GM23338 (cell line): ENCODE measurements at regions not wholly inside any gene's neighbourhood (a gene's known extent, or its start where the extent isn't known, plus 50 kb on each side); places are given as distances from the start of the nearest gene placed in this dataset.

Experiments used
- ATAC-seq: fragments of 200-7000 bp; cut with Tn5 transposase; 3 replicates; pipeline ENCODE4 v1.9.1; 2020
- DNase-seq: peaks from one replicate; pipeline ENCODE4 v3.0.0-alpha.2; 2015; ENCODE audit warnings: low spot score
- H2AFZ ChIP-seq: fragments of 200-600 bp; sonication (generic); 2 replicates; pipeline ENCODE4 v1.8.0; 2016; ENCODE audit warnings: antibody characterized with exemption, mild to moderate bottlenecking, moderate library complexity
- H3F3A ChIP-seq: fragments of 200-600 bp; sonication (generic); replicated peaks from 2 replicates; pipeline ENCODE4 v1.8.0; 2017; ENCODE audit warnings: antibody characterized with exemption, mixed run types, low read depth
- H3K27ac ChIP-seq: fragments of 200-600 bp; sonication (generic); 2 replicates; pipeline ENCODE4 v1.6.1; 2016; ENCODE audit warnings: low read depth
- H3K27me3 ChIP-seq: fragments of 200-600 bp; sonication (generic); 2 replicates; pipeline ENCODE4 v1.8.0; 2016; ENCODE audit warnings: mild to moderate bottlenecking, mixed run types, moderate library complexity; ENCODE audit not compliant: insufficient read depth
- H3K36me3 ChIP-seq: fragments of 200-600 bp; sonication (generic); 2 replicates; pipeline ENCODE4 v1.8.0; 2016; ENCODE audit warnings: mild to moderate bottlenecking; ENCODE audit not compliant: insufficient read depth
- H3K4me1 ChIP-seq: fragments of 200-600 bp; sonication (generic); 2 replicates; pipeline ENCODE4 v1.8.0; 2016; ENCODE audit warnings: mild to moderate bottlenecking, moderate library complexity; ENCODE audit not compliant: insufficient read depth
- H3K4me2 ChIP-seq: fragments of 200-600 bp; sonication (generic); 2 replicates; pipeline ENCODE4 v1.7.1; 2017; ENCODE audit warnings: mixed run types
- H3K4me3 ChIP-seq: fragments of 200-600 bp; sonication (generic); 2 replicates; pipeline ENCODE4 v1.6.1; 2016; ENCODE audit warnings: mixed run types
- H3K79me2 ChIP-seq: fragments of 200-600 bp; sonication (generic); replicated peaks from 2 replicates; pipeline ENCODE4 v1.8.0; 2017; ENCODE audit warnings: mild to moderate bottlenecking; ENCODE audit not compliant: insufficient read depth
- H3K9me2 ChIP-seq: fragments of 200-600 bp; sonication (generic); 2 replicates; pipeline ENCODE4 v1.8.0; 2017; ENCODE audit not compliant: insufficient read depth
- H4K20me1 ChIP-seq: fragments of 200-600 bp; sonication (generic); replicated peaks from 2 replicates; pipeline ENCODE4 v1.8.0; 2017; ENCODE audit warnings: mild to moderate bottlenecking; ENCODE audit not compliant: insufficient read depth
- H3K27ac Mint-ChIP-seq: 2 replicates; pipeline ENCODE4 v1.8.0; 2020; ENCODE audit warnings: inconsistent platforms, mild to moderate bottlenecking, moderate library complexity, mixed read lengths
- H3K27me3 Mint-ChIP-seq: 3 replicates; pipeline ENCODE4 v1.8.0; 2022; ENCODE audit warnings: low read depth, mild to moderate bottlenecking, moderate library complexity, mixed read lengths, inconsistent platforms; ENCODE audit not compliant: insufficient read depth, poor library complexity
- H3K36me3 Mint-ChIP-seq: 3 replicates; pipeline ENCODE4 v1.8.0; 2021; ENCODE audit warnings: low read depth, mild to moderate bottlenecking, inconsistent platforms, moderate library complexity, mixed read lengths
- H3K4me1 Mint-ChIP-seq: 3 replicates; pipeline ENCODE4 v1.8.0; 2020; ENCODE audit warnings: mild to moderate bottlenecking, inconsistent platforms, mixed read lengths
- H3K4me3 Mint-ChIP-seq: 3 replicates; pipeline ENCODE4 v1.8.0; 2021; ENCODE audit warnings: moderate library complexity, mild to moderate bottlenecking, inconsistent platforms, mixed read lengths
- H3K9me3 Mint-ChIP-seq: 3 replicates; pipeline ENCODE4 v1.8.0; 2020; ENCODE audit warnings: moderate library complexity, mild to moderate bottlenecking, inconsistent platforms, mixed read lengths
- CREB1 ChIP-seq: fragments of 250-450 bp; sonication (Bioruptor Pico); IDR thresholded peaks from 2 replicates; pipeline ENCODE4 v1.5.0; 2020; ENCODE audit warnings: low read depth, mild to moderate bottlenecking, moderate library complexity
- EZH2 ChIP-seq: fragments of 200-600 bp; sonication (generic); IDR thresholded peaks from one replicate; pipeline ENCODE4 v1.8.0; 2017; ENCODE audit warnings: antibody characterized with exemption, mild to moderate bottlenecking, low read depth; ENCODE audit not compliant: unreplicated experiment
- EZH2phosphoT487 ChIP-seq: fragments of 200-600 bp; sonication (generic); IDR thresholded peaks from one replicate; pipeline ENCODE4 v1.8.1; 2018; ENCODE audit warnings: antibody characterized with exemption; ENCODE audit not compliant: unreplicated experiment
- POLR2AphosphoS5 ChIP-seq: IDR thresholded peaks from 2 replicates; pipeline ENCODE4 v1.6.1; 2016; ENCODE audit warnings: antibody characterized with exemption, low read depth
- STAT1 ChIP-seq: IDR thresholded peaks from one replicate; pipeline ENCODE4 v1.6.1; 2016; ENCODE audit warnings: antibody characterized with exemption; ENCODE audit not compliant: unreplicated experiment
- ZNF331 ChIP-seq: fragments of 250-450 bp; sonication (Bioruptor Pico); IDR thresholded peaks from 2 replicates; pipeline ENCODE4 v1.5.0; 2020; ENCODE audit warnings: low read depth, mild to moderate bottlenecking, moderate library complexity
- ZNF462 ChIP-seq: fragments of 250-450 bp; sonication (Bioruptor Pico); IDR thresholded peaks from 2 replicates; pipeline ENCODE4 v1.5.0; 2020; ENCODE audit warnings: mild to moderate bottlenecking, moderate library complexity
- TF ChIP-seq, protein P1 (sequence below), 2 experiments: fragments of 200-600 bp in 1 of 2; sonication (generic) in 1 of 2; conservative IDR thresholded peaks; 2 replicates each; pipeline versions ENCODE4 v1.5.1 to v1.6.1; 2016 to 2017; ENCODE audit warnings: antibody characterized with exemption in 2 of 2, low read depth in 2 of 2, mild to moderate bottlenecking in 2 of 2, moderate library complexity in 1 of 2
- TF ChIP-seq, protein P2 (sequence below): IDR thresholded peaks from one replicate; pipeline ENCODE4 v1.6.1; 2018; ENCODE audit warnings: antibody characterized with exemption; ENCODE audit not compliant: unreplicated experiment

- H3K4me3 Mint-ChIP-seq: no peak overlapping the region
- H3K9me3 Mint-ChIP-seq: no peaks in the 10 kb centered on the region
- H3K4me1 Mint-ChIP-seq: peaks cover 9% of the 10 kb centered on the region
- Histone ChIP-seq H3K4me2 (no peak overlapping the region), H4K20me1 (no peaks in the 10 kb centered on the region), H3K9me2 (no peaks in the 10 kb centered on the region), H3K4me1 (peaks cover 7% of the 10 kb centered on the region), H3K27ac (no peak overlapping the region), H3K27me3 (no peaks in the 10 kb centered on the region), H3F3A (no peaks in the 10 kb centered on the region), H3K4me3 (no peak overlapping the region), H3K79me2 (no peaks in the 10 kb centered on the region), H3K36me3 (no peaks in the 10 kb centered on the region), H2AFZ (0 out of 2 replicates have a peak overlapping the region, but pooled peaks have one; percentile 30)
- no peak overlapping the region for H3K27ac Mint-ChIP-seq
- TF ChIP-seq EZH2phosphoT487: no peak
- TF ChIP-seq ZNF331: no peak
- TF ChIP-seq ZNF462 (CRISPR knock-in tag): no peak
- TF ChIP-seq, protein P1, sequence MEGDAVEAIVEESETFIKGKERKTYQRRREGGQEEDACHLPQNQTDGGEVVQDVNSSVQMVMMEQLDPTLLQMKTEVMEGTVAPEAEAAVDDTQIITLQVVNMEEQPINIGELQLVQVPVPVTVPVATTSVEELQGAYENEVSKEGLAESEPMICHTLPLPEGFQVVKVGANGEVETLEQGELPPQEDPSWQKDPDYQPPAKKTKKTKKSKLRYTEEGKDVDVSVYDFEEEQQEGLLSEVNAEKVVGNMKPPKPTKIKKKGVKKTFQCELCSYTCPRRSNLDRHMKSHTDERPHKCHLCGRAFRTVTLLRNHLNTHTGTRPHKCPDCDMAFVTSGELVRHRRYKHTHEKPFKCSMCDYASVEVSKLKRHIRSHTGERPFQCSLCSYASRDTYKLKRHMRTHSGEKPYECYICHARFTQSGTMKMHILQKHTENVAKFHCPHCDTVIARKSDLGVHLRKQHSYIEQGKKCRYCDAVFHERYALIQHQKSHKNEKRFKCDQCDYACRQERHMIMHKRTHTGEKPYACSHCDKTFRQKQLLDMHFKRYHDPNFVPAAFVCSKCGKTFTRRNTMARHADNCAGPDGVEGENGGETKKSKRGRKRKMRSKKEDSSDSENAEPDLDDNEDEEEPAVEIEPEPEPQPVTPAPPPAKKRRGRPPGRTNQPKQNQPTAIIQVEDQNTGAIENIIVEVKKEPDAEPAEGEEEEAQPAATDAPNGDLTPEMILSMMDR (conservative IDR thresholded peaks at IDR 0.05; ENCODE audit: low read depth in 2 of 2): no peak
- no peak for TF ChIP-seq POLR2AphosphoS5
- TF ChIP-seq, protein P2, sequence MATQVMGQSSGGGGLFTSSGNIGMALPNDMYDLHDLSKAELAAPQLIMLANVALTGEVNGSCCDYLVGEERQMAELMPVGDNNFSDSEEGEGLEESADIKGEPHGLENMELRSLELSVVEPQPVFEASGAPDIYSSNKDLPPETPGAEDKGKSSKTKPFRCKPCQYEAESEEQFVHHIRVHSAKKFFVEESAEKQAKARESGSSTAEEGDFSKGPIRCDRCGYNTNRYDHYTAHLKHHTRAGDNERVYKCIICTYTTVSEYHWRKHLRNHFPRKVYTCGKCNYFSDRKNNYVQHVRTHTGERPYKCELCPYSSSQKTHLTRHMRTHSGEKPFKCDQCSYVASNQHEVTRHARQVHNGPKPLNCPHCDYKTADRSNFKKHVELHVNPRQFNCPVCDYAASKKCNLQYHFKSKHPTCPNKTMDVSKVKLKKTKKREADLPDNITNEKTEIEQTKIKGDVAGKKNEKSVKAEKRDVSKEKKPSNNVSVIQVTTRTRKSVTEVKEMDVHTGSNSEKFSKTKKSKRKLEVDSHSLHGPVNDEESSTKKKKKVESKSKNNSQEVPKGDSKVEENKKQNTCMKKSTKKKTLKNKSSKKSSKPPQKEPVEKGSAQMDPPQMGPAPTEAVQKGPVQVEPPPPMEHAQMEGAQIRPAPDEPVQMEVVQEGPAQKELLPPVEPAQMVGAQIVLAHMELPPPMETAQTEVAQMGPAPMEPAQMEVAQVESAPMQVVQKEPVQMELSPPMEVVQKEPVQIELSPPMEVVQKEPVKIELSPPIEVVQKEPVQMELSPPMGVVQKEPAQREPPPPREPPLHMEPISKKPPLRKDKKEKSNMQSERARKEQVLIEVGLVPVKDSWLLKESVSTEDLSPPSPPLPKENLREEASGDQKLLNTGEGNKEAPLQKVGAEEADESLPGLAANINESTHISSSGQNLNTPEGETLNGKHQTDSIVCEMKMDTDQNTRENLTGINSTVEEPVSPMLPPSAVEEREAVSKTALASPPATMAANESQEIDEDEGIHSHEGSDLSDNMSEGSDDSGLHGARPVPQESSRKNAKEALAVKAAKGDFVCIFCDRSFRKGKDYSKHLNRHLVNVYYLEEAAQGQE: no peak
- TF ChIP-seq CREB1: no peak
- no peak for TF ChIP-seq EZH2
- no peak for TF ChIP-seq STAT1
- ATAC-seq (no peak), DNase-seq (no peak)
- no peaks in the 10 kb centered on the region for H3K27me3 Mint-ChIP-seq
- H3K36me3 Mint-ChIP-seq: no peaks in the 10 kb centered on the region
Measured at GRCh38 chr2:142509401-142509800, 368.1 kb upstream of the KYNU start.
